OCI-LY7 (cell line): ENCODE measurements at regions not wholly inside any gene's neighbourhood (a gene's known extent, or its start where the extent isn't known, plus 50 kb on each side); places are given as distances from the start of the nearest gene placed in this dataset.

ENCODE experiments used
- BruUV-seq: library from RNA; stranded (reverse); fragments of 400-500 nt; replicated peaks from 2 replicates; lab custom pipeline; 2021; lab: Mats Ljungman, UMichigan
- CTCF ChIA-PET: fragments of 300-600 bp; sonication (Branson Sonifier 250); formaldehyde crosslinking; loops from one replicate; lab custom pipeline; 2022; ENCODE audit warnings: antibody characterized with exemption; ENCODE audit not compliant: unreplicated experiment; lab: Charles Lee
- POLR2A ChIA-PET: fragments of 300-600 bp; sonication (Branson Sonifier 250); formaldehyde crosslinking; loops from one replicate; lab custom pipeline; 2022; ENCODE audit warnings: antibody characterized with exemption; lab: Charles Lee
- DNase-seq: peaks from one replicate; pipeline ENCODE4 v3.0.0-alpha.2; 2015; ENCODE audit warnings: low spot score
- H2AFZ ChIP-seq: fragments of 200-600 bp; sonication (generic), shearing (Covaris generic); 2 replicates; pipeline ENCODE4 v1.6.1; 2014; ENCODE audit warnings: mild to moderate bottlenecking, antibody characterized with exemption, low read length, moderate library complexity
- H3K27ac ChIP-seq: fragments of 200-600 bp; sonication (generic); 2 replicates; pipeline ENCODE4 v1.5.1; 2014; ENCODE audit warnings: mixed run types, low read depth, mild to moderate bottlenecking, moderate library complexity, low read length, inconsistent platforms; ENCODE audit not compliant: poor library complexity, severe bottlenecking
- H3K36me3 ChIP-seq: fragments of 200-600 bp; sonication (generic); 2 replicates; pipeline ENCODE4 v1.6.1; 2014; ENCODE audit warnings: mild to moderate bottlenecking, antibody characterized with exemption, low read length, moderate library complexity, mixed read lengths; ENCODE audit not compliant: insufficient read depth
- H3K4me1 ChIP-seq: fragments of 200-600 bp; sonication (generic); 2 replicates; pipeline ENCODE4 v1.5.1; 2014; ENCODE audit warnings: mild to moderate bottlenecking, low read length; ENCODE audit not compliant: insufficient read depth, poor library complexity, severe bottlenecking
- H3K4me2 ChIP-seq: fragments of 200-600 bp; sonication (generic); 2 replicates; pipeline ENCODE4 v1.6.1; 2014; ENCODE audit warnings: mild to moderate bottlenecking, low read length
- H3K4me3 ChIP-seq: fragments of 200-600 bp; sonication (generic); 2 replicates; pipeline ENCODE4 v1.5.1; 2014; ENCODE audit warnings: mild to moderate bottlenecking, low read depth, low read length; ENCODE audit not compliant: poor library complexity, severe bottlenecking
- H3K79me2 ChIP-seq: fragments of 200-600 bp; sonication (generic); 2 replicates; pipeline ENCODE4 v1.6.1; 2016; ENCODE audit warnings: low read depth, mild to moderate bottlenecking, low read length, moderate library complexity, mixed read lengths; ENCODE audit not compliant: insufficient read depth
- H3K9me2 ChIP-seq: fragments of 200-600 bp; sonication (generic); 2 replicates; pipeline ENCODE4 v1.6.1; 2016; ENCODE audit warnings: mild to moderate bottlenecking, low read length, mixed read lengths; ENCODE audit not compliant: insufficient read depth
- H3K9me3 ChIP-seq: fragments of 200-600 bp; sonication (generic); 2 replicates; pipeline ENCODE4 v1.6.1; 2014; ENCODE audit warnings: mild to moderate bottlenecking, mixed run types, low read length, mixed read lengths
- H4K20me1 ChIP-seq: fragments of 200-600 bp; sonication (generic); 2 replicates; pipeline ENCODE4 v1.6.1; 2014; ENCODE audit warnings: mild to moderate bottlenecking, antibody characterized with exemption, low read length, moderate library complexity, mixed read lengths; ENCODE audit not compliant: insufficient read depth
- CTCF ChIP-seq: fragments of 200-600 bp; sonication (generic); conservative IDR thresholded peaks from 2 replicates; pipeline ENCODE4 v1.5.1; 2014; ENCODE audit warnings: mild to moderate bottlenecking, antibody characterized with exemption, low read length, moderate library complexity, mixed read lengths
- EZH2phosphoT487 ChIP-seq: fragments of 200-600 bp; sonication (generic); IDR thresholded peaks from 2 replicates; pipeline ENCODE4 v1.6.1; 2018; ENCODE audit warnings: low read depth, borderline replicate concordance, mild to moderate bottlenecking, mixed run types, antibody characterized with exemption, low read length, moderate library complexity, mixed read lengths
- intact Hi-C: fragments of 100-400 bp; cut with micrococcal nuclease; formaldehyde crosslinking; loops from one replicate; pipeline ENCODE4 v1.10.0; 2022; ENCODE audit not compliant: unreplicated experiment

GRCh38 chr6:90953405-90954161 is 366.7 kb upstream of the MAP3K7 start:
- no TSS peak for BruUV-seq
- ChIA-PET POLR2A (interaction anchor here (0.9 kb wide), 1 partner anchor 71 kb away, joined by 3 read pairs; no protein-coding TSS in a partner anchor), CTCF (no interaction called here)
- H4K20me1 ChIP-seq, result no peaks in the 10 kb centered on the region
- no peaks in the 10 kb centered on the region for H3K36me3 ChIP-seq
- H3K27ac ChIP-seq, result no peak overlapping the region
- H3K4me1 ChIP-seq, result no peaks in the 10 kb centered on the region
- H3K4me2 ChIP-seq, result no peak overlapping the region
- TF ChIP-seq EZH2phosphoT487, result no peak
- TF ChIP-seq CTCF, result no peak
- no peaks in the 10 kb centered on the region for H3K9me3 ChIP-seq
- no peaks in the 10 kb centered on the region for H3K79me2 ChIP-seq
- no peak overlapping the region for H3K4me3 ChIP-seq
- intact Hi-C loops, result no loop called here
- H3K9me2 ChIP-seq, result no peaks in the 10 kb centered on the region
- H2AFZ ChIP-seq, result no peak overlapping the region
- DNase-seq, result no peak

GRCh38 chr6:90952176-90952575 is 365.3 kb upstream of the MAP3K7 start:
- intact Hi-C loops, result no loop called here
- Histone ChIP-seq H3K4me1 (no peaks in the 10 kb centered on the region), H3K79me2 (no peaks in the 10 kb centered on the region), H3K36me3 (no peaks in the 10 kb centered on the region), H2AFZ (no peak overlapping the region), H3K9me2 (no peaks in the 10 kb centered on the region), H3K4me2 (no peak overlapping the region), H3K27ac (no peak overlapping the region), H3K4me3 (no peak overlapping the region), H3K9me3 (no peaks in the 10 kb centered on the region), H4K20me1 (no peaks in the 10 kb centered on the region)
- ChIA-PET CTCF (no interaction called here), POLR2A (no interaction called here)
- no TSS peak for BruUV-seq
- DNase-seq, result no peak
- TF ChIP-seq CTCF, result no peak
- TF ChIP-seq EZH2phosphoT487, result no peak

GRCh38 chr6:90948540-90948939 is 361.7 kb upstream of the MAP3K7 start:
- ChIA-PET POLR2A (no interaction called here), CTCF (no interaction called here)
- no peak for DNase-seq
- H2AFZ ChIP-seq, result no peak overlapping the region
- TF ChIP-seq CTCF (no peak), EZH2phosphoT487 (no peak)
- no peaks in the 10 kb centered on the region for H3K79me2 ChIP-seq
- H3K4me1 ChIP-seq, result no peaks in the 10 kb centered on the region
- no peaks in the 10 kb centered on the region for H3K9me3 ChIP-seq
- no peaks in the 10 kb centered on the region for H3K9me2 ChIP-seq
- BruUV-seq, result no TSS peak
- H3K4me2 ChIP-seq, result no peak overlapping the region
- intact Hi-C loops, result loop anchor here (10.0 kb wide), 1 partner anchor 336 kb away; no protein-coding TSS in a partner anchor
- no peaks in the 10 kb centered on the region for H4K20me1 ChIP-seq
- H3K4me3 ChIP-seq, result no peak overlapping the region
- H3K27ac ChIP-seq, result no peak overlapping the region
- H3K36me3 ChIP-seq, result no peaks in the 10 kb centered on the region
